IMR-90 (cell line): ENCODE measurements at regions not wholly inside any gene's neighbourhood (a gene's known extent, or its start where the extent isn't known, plus 50 kb on each side); places are given as distances from the start of the nearest gene placed in this dataset.

ENCODE experiments used
- ATAC-seq: fragments of 200-7000 bp; cut with Tn5 transposase; 2 replicates; pipeline ENCODE4 v1.9.1; 2020; ENCODE audit warnings: low read depth, mild to moderate bottlenecking, moderate library complexity
- BruUV-seq: library from RNA; stranded (reverse); fragments of 400-500 nt; replicated peaks from 2 replicates; lab custom pipeline; 2021; lab: Mats Ljungman, UMichigan
- CTCF ChIA-PET: fragments of 300-600 bp; formaldehyde crosslinking; extraction: SDS; loops from one replicate; lab custom pipeline; 2021; ENCODE audit warnings: antibody characterized with exemption; lab: Yijun Ruan, JAX
- POLR2A ChIA-PET: fragments of 300-600 bp; sonication (Branson Sonifier 250); formaldehyde crosslinking; loops from one replicate; lab custom pipeline; 2022; ENCODE audit warnings: antibody characterized with exemption; ENCODE audit not compliant: unreplicated experiment; lab: Charles Lee
- DNase-seq: peaks from one replicate; pipeline ENCODE4 v3.0.0; 2013
- H2AFZ ChIP-seq: replicated peaks from 2 replicates; pipeline ENCODE3; 2013; ENCODE audit warnings: low read length, mild to moderate bottlenecking; ENCODE audit not compliant: poor library complexity
- H2AK5ac ChIP-seq: 2 replicates; pipeline ENCODE4 v1.6.1; 2013; ENCODE audit warnings: low read depth, low read length, inconsistent platforms
- H2AK9ac ChIP-seq: replicated peaks from 2 replicates; pipeline ENCODE3; 2013; ENCODE audit warnings: mild to moderate bottlenecking, low read depth, low read length, moderate library complexity; ENCODE audit not compliant: poor library complexity
- H2BK120ac ChIP-seq: 2 replicates; pipeline ENCODE4 v1.6.1; 2013; ENCODE audit warnings: low read depth, low read length, inconsistent platforms
- H2BK15ac ChIP-seq: 3 replicates; pipeline ENCODE4 v1.6.1; 2013; ENCODE audit warnings: low read depth, low read length, inconsistent platforms
- H2BK20ac ChIP-seq: 2 replicates; pipeline ENCODE4 v1.6.1; 2013; ENCODE audit warnings: low read depth, mild to moderate bottlenecking, inconsistent platforms, low read length, moderate library complexity
- H2BK5ac ChIP-seq: 2 replicates; pipeline ENCODE4 v1.6.1; 2013; ENCODE audit warnings: mild to moderate bottlenecking, low read depth, low read length, inconsistent platforms; ENCODE audit not compliant: poor library complexity, severe bottlenecking
- H3K14ac ChIP-seq: replicated peaks from 2 replicates; pipeline ENCODE4 v1.6.1; 2013; ENCODE audit warnings: low read depth, low read length, inconsistent platforms
- H3K18ac ChIP-seq: 2 replicates; pipeline ENCODE4 v1.6.1; 2013; ENCODE audit warnings: low read depth, low read length, control low read depth
- H3K23ac ChIP-seq: 2 replicates; pipeline ENCODE4 v1.6.1; 2013; ENCODE audit warnings: low read depth, low read length, inconsistent platforms
- H3K27ac ChIP-seq: 2 replicates; pipeline ENCODE4 v1.5.1; 2013; ENCODE audit warnings: mild to moderate bottlenecking, control low read depth, low read length; ENCODE audit not compliant: insufficient read depth
- H3K27me3 ChIP-seq: 2 replicates; pipeline ENCODE4 v1.6.1; 2013; ENCODE audit warnings: low read length; ENCODE audit not compliant: control insufficient read depth, insufficient read depth
- H3K36me3 ChIP-seq: 2 replicates; pipeline ENCODE4 v1.6.1; 2013; ENCODE audit warnings: low read length, mixed read lengths; ENCODE audit not compliant: control insufficient read depth, insufficient read depth
- H3K4ac ChIP-seq: 2 replicates; pipeline ENCODE4 v1.6.1; 2013; ENCODE audit warnings: low read depth, low read length, inconsistent platforms
- H3K4me1 ChIP-seq: 2 replicates; pipeline ENCODE4 v1.6.1; 2013; ENCODE audit warnings: low read length, mixed read lengths; ENCODE audit not compliant: control insufficient read depth, insufficient read depth
- H3K4me2 ChIP-seq: 2 replicates; pipeline ENCODE4 v1.6.1; 2013; ENCODE audit warnings: low read depth, mild to moderate bottlenecking, control low read depth, low read length, moderate library complexity
- H3K4me3 ChIP-seq: 2 replicates; pipeline ENCODE4 v1.5.1; 2013; ENCODE audit warnings: low read depth, mild to moderate bottlenecking, control low read depth, low read length, moderate library complexity; ENCODE audit not compliant: insufficient read depth
- H3K56ac ChIP-seq: 2 replicates; pipeline ENCODE4 v1.6.1; 2013; ENCODE audit warnings: low read length, inconsistent platforms; ENCODE audit not compliant: insufficient read depth; ENCODE audit errors: extremely low read depth
- H3K79me1 ChIP-seq, 2 experiments: 2 replicates each; pipeline ENCODE4 v1.6.1; 2013; ENCODE audit warnings: low read length in 2 of 2, inconsistent platforms in 1 of 2, low read depth in 1 of 2
- H3K9ac ChIP-seq: 2 replicates; pipeline ENCODE4 v1.6.1; 2013; ENCODE audit warnings: low read depth, low read length, control low read depth
- H3K9me1 ChIP-seq: 2 replicates; pipeline ENCODE4 v1.6.1; 2013; ENCODE audit warnings: low read length, inconsistent platforms; ENCODE audit not compliant: insufficient read depth
- H3K9me3 ChIP-seq: 2 replicates; pipeline ENCODE4 v1.6.1; 2013; ENCODE audit warnings: low read length; ENCODE audit not compliant: control insufficient read depth, insufficient read depth
- H4K20me1 ChIP-seq: 2 replicates; pipeline ENCODE4 v1.6.1; 2013; ENCODE audit warnings: low read length, inconsistent platforms; ENCODE audit not compliant: insufficient read depth
- H4K5ac ChIP-seq: 2 replicates; pipeline ENCODE4 v1.6.1; 2013; ENCODE audit warnings: mild to moderate bottlenecking, low read depth, low read length, control low read depth
- H4K8ac ChIP-seq, 2 experiments: 2 replicates each; pipeline ENCODE4 v1.6.1; 2013; ENCODE audit warnings: low read depth in 2 of 2, low read length in 2 of 2, control low read depth in 1 of 2, inconsistent platforms in 1 of 2
- H4K91ac ChIP-seq: 2 replicates; pipeline ENCODE4 v1.6.1; 2013; ENCODE audit warnings: low read depth, low read length, inconsistent platforms; ENCODE audit not compliant: insufficient read depth
- BHLHE40 ChIP-seq: fragments of 150-350 bp; IDR thresholded peaks from 2 replicates; pipeline ENCODE4 v1.6.1; 2016; ENCODE audit warnings: mild to moderate bottlenecking, low read depth, low read length
- CEBPB ChIP-seq: IDR thresholded peaks from 2 replicates; pipeline ENCODE4 v1.6.1; 2012; ENCODE audit warnings: low read depth, low read length, improper control_type of control experiment
- CHD1 ChIP-seq: IDR thresholded peaks from 2 replicates; pipeline ENCODE4 v1.6.1; 2012; ENCODE audit warnings: low read depth, low read length, improper control_type of control experiment
- CTCF ChIP-seq: conservative IDR thresholded peaks from 2 replicates; pipeline ENCODE4 v1.5.1; 2012; ENCODE audit warnings: mild to moderate bottlenecking, low read depth, low read length, improper control_type of control experiment
- ELK1 ChIP-seq: fragments of 150-350 bp; IDR thresholded peaks from 2 replicates; pipeline ENCODE4 v1.6.1; 2016; ENCODE audit warnings: low read depth, mild to moderate bottlenecking, low read length, moderate library complexity, borderline replicate concordance
- NFE2L2 ChIP-seq: fragments of 150-350 bp; IDR thresholded peaks from 2 replicates; pipeline ENCODE4 v1.6.1; 2016; ENCODE audit warnings: low read depth, mild to moderate bottlenecking, low read length
- RCOR1 ChIP-seq: IDR thresholded peaks from 2 replicates; pipeline ENCODE4 v1.6.1; 2012; ENCODE audit warnings: mild to moderate bottlenecking, low read length, improper control_type of control experiment; ENCODE audit not compliant: insufficient replicate concordance
- RFX5 ChIP-seq: IDR thresholded peaks from 2 replicates; pipeline ENCODE4 v1.8.0; 2012; ENCODE audit warnings: low read depth, mild to moderate bottlenecking, low read length, moderate library complexity
- SMC3 ChIP-seq: fragments of 150-350 bp; IDR thresholded peaks from 2 replicates; pipeline ENCODE4 v1.6.1; 2016; ENCODE audit warnings: low read depth, mild to moderate bottlenecking, antibody characterized with exemption, low read length, moderate library complexity
- USF2 ChIP-seq: fragments of 150-350 bp; IDR thresholded peaks from 2 replicates; pipeline ENCODE4 v1.6.1; 2017; ENCODE audit warnings: mild to moderate bottlenecking, antibody characterized with exemption, low read length, low read depth
- WGBS, 2 experiments: methylation state at CpG; one replicate each; pipeline versions ENCODE4 v1.1.5 to v1.1.7; 2013; ENCODE audit warnings: missing lambda C conversion rate in 2 of 2; ENCODE audit not compliant: insufficient read length in 1 of 2; ENCODE audit errors: extremely low coverage in 2 of 2; 5-methylcytosine and 5-hydroxymethylcytosine counted together
- dilution Hi-C: fragments of 300-500 bp; cut with HindIII; formaldehyde crosslinking; loops from one replicate; pipeline ENCODE4 v1.14.3; 2018; ENCODE audit warnings: low sequenced_read_pairs; ENCODE audit not compliant: unreplicated experiment
- in situ Hi-C: fragments of 300-500 bp; cut with MboI; formaldehyde crosslinking; loops from 3 replicates; pipeline ENCODE4 v1.14.3; 2019; ENCODE audit warnings: low sequenced_read_pairs, inconsistent platforms, mixed read lengths
- intact Hi-C: fragments of 100-400 bp; cut with micrococcal nuclease; formaldehyde crosslinking; loops from 2 replicates; pipeline ENCODE4 v1.10.0; 2022

- peaks cover 2% of the 10 kb centered on the region; the same call in 1 of the 2 replicates for H3K27me3 ChIP-seq
Measured at GRCh38 chr2:126784045-126784444, 114.6 kb upstream of the TEX51 start.

More at GRCh38 chr2:126784045-126784444, 114.6 kb upstream of the TEX51 start:
- H4K20me1 ChIP-seq = no peaks in the 10 kb centered on the region
- no peaks in the 10 kb centered on the region for H3K4me1 ChIP-seq
- intact Hi-C loops = no loop called here
- CTCF ChIA-PET = no interaction called here
- in situ Hi-C loops = no loop called here
- no peak overlapping the region for H3K27ac ChIP-seq
- no peak overlapping the region for H2AK9ac ChIP-seq
- H3K4ac ChIP-seq = no peak overlapping the region
- no peak overlapping the region for H3K18ac ChIP-seq
- no peak for ATAC-seq
- no peak overlapping the region for H3K4me3 ChIP-seq
- no peaks in the 10 kb centered on the region for H3K79me1 ChIP-seq
- dilution Hi-C loops = no loop called here
- no peak overlapping the region for H3K14ac ChIP-seq
- H2BK5ac ChIP-seq = no peak overlapping the region
- no peak overlapping the region for H2BK120ac ChIP-seq
- H3K56ac ChIP-seq = no peak overlapping the region
- H4K5ac ChIP-seq = no peak overlapping the region
- 20% methylated on average over 1 of the region's 6 CpGs; no CpG with 5 or more reads in 1 of the 2 experiments for WGBS, 2 experiments
- no peak overlapping the region for H2BK20ac ChIP-seq
- no peak overlapping the region for H4K8ac ChIP-seq
- no peak for TF ChIP-seq CHD1
- TF ChIP-seq CEBPB = no peak
- no peak for TF ChIP-seq CTCF
- TF ChIP-seq ELK1 = no peak
- TF ChIP-seq RCOR1 = no peak
- TF ChIP-seq RFX5 = no peak
- no peak for TF ChIP-seq NFE2L2
- no peak for TF ChIP-seq BHLHE40
- no peak for TF ChIP-seq SMC3
- TF ChIP-seq USF2 = no peak
- H2BK15ac ChIP-seq = no peak overlapping the region
- H4K91ac ChIP-seq = no peak overlapping the region
- H2AFZ ChIP-seq = no peak overlapping the region
- POLR2A ChIA-PET = no interaction called here
- no peak overlapping the region for H3K23ac ChIP-seq
- H3K9ac ChIP-seq = no peak overlapping the region
- no peaks in the 10 kb centered on the region for H3K9me3 ChIP-seq
- H3K36me3 ChIP-seq = no peaks in the 10 kb centered on the region
- no peak overlapping the region for H3K4me2 ChIP-seq
- DNase-seq = no peak
- BruUV-seq = no TSS peak
- H3K9me1 ChIP-seq = no peaks in the 10 kb centered on the region
- H2AK5ac ChIP-seq = no peak overlapping the region
